ENCODE measurements at regions not wholly inside any gene's neighbourhood (a gene's known extent, or its start where the extent isn't known, plus 50 kb on each side); places are given as distances from the start of the nearest gene placed in this dataset.

- BruUV-seq (replicated peaks), result no TSS peak
- Mint-ChIP-seq H3K4me1 (ENCODE audit: insufficient read depth, unreplicated experiment) (peaks cover 27% of the 10 kb centered on the region), H3K36me3 (ENCODE audit: insufficient read depth, unreplicated experiment) (no peaks in the 10 kb centered on the region), H3K27ac (ENCODE audit: low read depth, unreplicated experiment) (peak overlapping the region; percentile 52), H3K4me3 (ENCODE audit: unreplicated experiment) (no peak overlapping the region), H3K9me3 (ENCODE audit: unreplicated experiment) (no peaks in the 10 kb centered on the region), H3K27me3 (ENCODE audit: insufficient read depth, unreplicated experiment) (no peaks in the 10 kb centered on the region)
- TF ChIP-seq CTCF (IDR thresholded peaks at IDR 0.05; ENCODE audit: unreplicated experiment), result no peak
- DNase-seq (ENCODE audit: unreplicated experiment), result peak; percentile 97
- ChIA-PET POLR2A (interaction anchor here (0.5 to 1.9 kb wide), 14 partner anchors 10 to 559 kb away, joined by 3 to 10 read pairs (median 4); partner anchors contain the start of gene CBLB), CTCF (interaction anchor here (0.6 to 1.5 kb wide), 3 partner anchors 11 to 430 kb away, joined by 3 to 7 read pairs (median 3); no protein-coding TSS in a partner anchor)
- intact Hi-C loops (cut with micrococcal nuclease), result loop anchor here (2.0 kb wide), 1 partner anchor 28 kb away; no protein-coding TSS in a partner anchor
Observed at GRCh38 chr3:106428565-106428994, 559.8 kb upstream of the CBLB start.

- H3K27ac Mint-ChIP-seq (ENCODE audit: low read depth, unreplicated experiment), result no peak overlapping the region
- CTCF ChIA-PET, result no interaction called here
- no peaks in the 10 kb centered on the region for H3K36me3 Mint-ChIP-seq (ENCODE audit: insufficient read depth, unreplicated experiment)
- H3K9me3 Mint-ChIP-seq (ENCODE audit: unreplicated experiment), result peaks cover 6% of the 10 kb centered on the region
- no TSS peak for BruUV-seq (replicated peaks)
- H3K27me3 Mint-ChIP-seq (ENCODE audit: insufficient read depth, unreplicated experiment), result no peaks in the 10 kb centered on the region
- H3K4me1 Mint-ChIP-seq (ENCODE audit: insufficient read depth, unreplicated experiment), result peaks cover 19% of the 10 kb centered on the region
- TF ChIP-seq CTCF (IDR thresholded peaks at IDR 0.05; ENCODE audit: unreplicated experiment), result no peak
- intact Hi-C loops (cut with micrococcal nuclease), result no loop called here
- H3K4me3 Mint-ChIP-seq (ENCODE audit: unreplicated experiment), result no peak overlapping the region
- POLR2A ChIA-PET, result interaction anchor here (0.6 to 1.0 kb wide), 2 partner anchors 19 to 69 kb away, joined by 3 read pairs; no protein-coding TSS in a partner anchor
- no peak for DNase-seq (ENCODE audit: unreplicated experiment)
Observed at GRCh38 chr3:106431721-106432120, 562.9 kb upstream of the CBLB start.

GRCh38 chr3:106435899-106436453 is 567.2 kb upstream of the CBLB start:
- Mint-ChIP-seq H3K9me3 (ENCODE audit: unreplicated experiment) (peaks cover 6% of the 10 kb centered on the region), H3K36me3 (ENCODE audit: insufficient read depth, unreplicated experiment) (no peaks in the 10 kb centered on the region), H3K27ac (ENCODE audit: low read depth, unreplicated experiment) (no peak overlapping the region), H3K4me3 (ENCODE audit: unreplicated experiment) (no peak overlapping the region), H3K4me1 (ENCODE audit: insufficient read depth, unreplicated experiment) (peaks cover 10% of the 10 kb centered on the region), H3K27me3 (ENCODE audit: insufficient read depth, unreplicated experiment) (no peaks in the 10 kb centered on the region)
- TF ChIP-seq CTCF (IDR thresholded peaks at IDR 0.05; ENCODE audit: unreplicated experiment), result no peak
- no TSS peak for BruUV-seq (replicated peaks)
- DNase-seq (ENCODE audit: unreplicated experiment), result no peak
- POLR2A ChIA-PET, result no interaction called here
- intact Hi-C loops (cut with micrococcal nuclease), result no loop called here
- CTCF ChIA-PET, result interaction anchor here (0.6 kb wide), 1 partner anchor 173 kb away, joined by 3 read pairs; no protein-coding TSS in a partner anchor

- Mint-ChIP-seq H3K9me3 (ENCODE audit: unreplicated experiment) (peaks cover 6% of the 10 kb centered on the region), H3K4me1 (ENCODE audit: insufficient read depth, unreplicated experiment) (peaks cover 10% of the 10 kb centered on the region), H3K27me3 (ENCODE audit: insufficient read depth, unreplicated experiment) (no peaks in the 10 kb centered on the region), H3K27ac (ENCODE audit: low read depth, unreplicated experiment) (no peak overlapping the region), H3K36me3 (ENCODE audit: insufficient read depth, unreplicated experiment) (no peaks in the 10 kb centered on the region), H3K4me3 (ENCODE audit: unreplicated experiment) (no peak overlapping the region)
- no peak for DNase-seq (ENCODE audit: unreplicated experiment)
- no TSS peak for BruUV-seq (replicated peaks)
- CTCF ChIA-PET, result interaction anchor here (0.6 kb wide), 1 partner anchor 122 kb away, joined by 4 read pairs; no protein-coding TSS in a partner anchor
- no peak for TF ChIP-seq CTCF (IDR thresholded peaks at IDR 0.05; ENCODE audit: unreplicated experiment)
- intact Hi-C loops (cut with micrococcal nuclease), result no loop called here
- POLR2A ChIA-PET, result interaction anchor here (0.6 to 1.9 kb wide), 3 partner anchors 9 to 123 kb away, joined by 3 to 6 read pairs (median 3); no protein-coding TSS in a partner anchor
Observed at GRCh38 chr3:106438887-106439286, 570.1 kb upstream of the CBLB start.
